ENCODE measurements at regions not wholly inside any gene's neighbourhood (a gene's known extent, or its start where the extent isn't known, plus 50 kb on each side); places are given as distances from the start of the nearest gene placed in this dataset.

GRCh38 chr19:27580906-27581305 lies 1632.0 kb downstream of the UQCRFS1 start:
- DNase-seq = no peak

All from NCI-H2081 (cell line).